Keratinocyte (primary cell): ENCODE measurements at regions not wholly inside any gene's neighbourhood (a gene's known extent, or its start where the extent isn't known, plus 50 kb on each side); places are given as distances from the start of the nearest gene placed in this dataset.

Experiments used
- DNase-seq: peaks from one replicate; pipeline ENCODE4 v3.0.0-alpha.2; 2011; ENCODE audit warnings: low read depth, missing footprints, low spot score
- FAIRE-seq: peaks from 2 replicates; lab custom pipeline; 2011; peaks lifted over from hg19 to GRCh38; lab: Jason Lieb, UNC
- H2AFZ ChIP-seq: 2 replicates; pipeline ENCODE4 v1.6.0; 2012; ENCODE audit warnings: low read length, control low read depth, inconsistent platforms; ENCODE audit not compliant: control insufficient read depth
- H3K27ac ChIP-seq: 2 replicates; pipeline ENCODE4 v1.5.1; 2011; ENCODE audit warnings: low read length; ENCODE audit not compliant: control insufficient read depth, insufficient read depth
- H3K27me3 ChIP-seq: 3 replicates; pipeline ENCODE4 v1.6.0; 2011; ENCODE audit warnings: low read length; ENCODE audit not compliant: control insufficient read depth, insufficient read depth; ENCODE audit errors: extremely low read depth
- H3K36me3 ChIP-seq, 2 experiments: 2 replicates in 1 of 2; 3 replicates in 1 of 2; pipeline ENCODE4 v1.5.1; 2011; ENCODE audit warnings: low read length in 2 of 2, mild to moderate bottlenecking in 1 of 2; ENCODE audit not compliant: control insufficient read depth in 2 of 2, insufficient read depth in 2 of 2; ENCODE audit errors: extremely low read depth in 1 of 2
- H3K4me1 ChIP-seq: 3 replicates; pipeline ENCODE4 v1.5.1; 2011; ENCODE audit warnings: low read length; ENCODE audit not compliant: control insufficient read depth, insufficient read depth; ENCODE audit errors: extremely low read depth
- H3K4me2 ChIP-seq: 3 replicates; pipeline ENCODE4 v1.6.0; 2011; ENCODE audit warnings: low read depth, low read length; ENCODE audit not compliant: control insufficient read depth, insufficient read depth; ENCODE audit errors: extremely low read depth
- H3K4me3 ChIP-seq, 3 experiments: fragments of 200-600 bp in 1 of 3; sonication (generic) in 1 of 3; 2 replicates in 2 of 3; 3 replicates in 1 of 3; pipeline ENCODE4 v1.5.1; 2011 to 2016; ENCODE audit warnings: low read length in 3 of 3, mild to moderate bottlenecking in 3 of 3, control low read depth in 2 of 3, inconsistent platforms in 1 of 3, low read depth in 1 of 3, mixed read lengths in 1 of 3, mixed run types in 1 of 3, moderate library complexity in 1 of 3; ENCODE audit not compliant: control insufficient read depth in 2 of 3, insufficient read depth in 2 of 3; ENCODE audit errors: extremely low read depth in 1 of 3
- H3K79me2 ChIP-seq: 2 replicates; pipeline ENCODE4 v1.6.0; 2012; ENCODE audit warnings: low read length; ENCODE audit not compliant: control insufficient read depth, insufficient read depth
- H3K9ac ChIP-seq: 3 replicates; pipeline ENCODE4 v1.6.0; 2011; ENCODE audit warnings: low read length; ENCODE audit not compliant: control insufficient read depth, insufficient read depth; ENCODE audit errors: extremely low read depth
- H3K9me1 ChIP-seq: 3 replicates; pipeline ENCODE4 v1.6.0; 2011; ENCODE audit warnings: low read length; ENCODE audit not compliant: control insufficient read depth, insufficient read depth; ENCODE audit errors: extremely low read depth
- H3K9me3 ChIP-seq: 2 replicates; pipeline ENCODE4 v1.5.1; 2012; ENCODE audit warnings: low read depth, low read length; ENCODE audit not compliant: control insufficient read depth
- H4K20me1 ChIP-seq: 3 replicates; pipeline ENCODE4 v1.6.0; 2011; ENCODE audit warnings: low read length; ENCODE audit not compliant: control insufficient read depth, insufficient read depth; ENCODE audit errors: extremely low read depth
- CTCF ChIP-seq, 3 experiments: IDR thresholded peaks in 1 of 3; conservative IDR thresholded peaks in 1 of 3; optimal IDR thresholded peaks in 1 of 3; 2 replicates in 2 of 3; 3 replicates in 1 of 3; pipeline versions ENCODE3 to v1.5.1; 2011; ENCODE audit warnings: low read length in 3 of 3, mild to moderate bottlenecking in 3 of 3, moderate library complexity in 2 of 3, control low read depth in 1 of 3, inconsistent platforms in 1 of 3; ENCODE audit not compliant: insufficient read depth in 2 of 3; ENCODE audit errors: extremely low read depth in 1 of 3
- EZH2 ChIP-seq: IDR thresholded peaks from one replicate; pipeline ENCODE4 v1.6.1; 2012; ENCODE audit warnings: inconsistent platforms, mild to moderate bottlenecking, low read length, moderate library complexity
- dilution Hi-C: fragments of 300-500 bp; cut with MboI; formaldehyde crosslinking; loops from one replicate; pipeline ENCODE4 v1.7.0; 2020; ENCODE audit warnings: low sequenced_read_pairs; ENCODE audit not compliant: extremely low pct_ligation_motif_present

GRCh38 chr2:236654496-236654895 lies 84.9 kb downstream of the ACKR3 start:
- Histone ChIP-seq H3K9me3 (no peaks in the 10 kb centered on the region), H3K9ac (no peak overlapping the region), H3K4me1 (no peaks in the 10 kb centered on the region), H3K9me1 (no peaks in the 10 kb centered on the region), H3K4me2 (no peak overlapping the region), H3K36me3 (no peaks in the 10 kb centered on the region), H2AFZ (no peak overlapping the region), H3K4me3 (no peak overlapping the region), H4K20me1 (no peaks in the 10 kb centered on the region), H3K27me3 (no peaks in the 10 kb centered on the region), H3K79me2 (no peaks in the 10 kb centered on the region), H3K27ac (no peak overlapping the region)
- dilution Hi-C loops = no loop called here
- FAIRE-seq = no peak
- DNase-seq = no peak
- no peak for TF ChIP-seq EZH2
- TF ChIP-seq CTCF (optimal IDR thresholded peaks at IDR 0.05 in 1 of 3, IDR thresholded peaks at IDR 0.05 in 1 of 3, conservative IDR thresholded peaks at IDR 0.05 in 1 of 3; ENCODE audit: extremely low read depth in 1 of 3, insufficient read depth in 2 of 3, low read length in 3 of 3) = no peak

- dilution Hi-C loops = no loop called here
- Histone ChIP-seq H3K79me2 (no peaks in the 10 kb centered on the region), H3K4me1 (peaks cover 10% of the 10 kb centered on the region), H3K9me1 (no peaks in the 10 kb centered on the region), H3K4me2 (no peak overlapping the region), H3K27me3 (no peaks in the 10 kb centered on the region), H3K36me3 (no peaks in the 10 kb centered on the region), H4K20me1 (no peaks in the 10 kb centered on the region), H3K4me3 (no peak overlapping the region), H3K9me3 (no peaks in the 10 kb centered on the region), H3K9ac (no peak overlapping the region), H3K27ac (no peak overlapping the region), H2AFZ (no peak overlapping the region)
- no peak for DNase-seq
- TF ChIP-seq CTCF (optimal IDR thresholded peaks at IDR 0.05 in 1 of 3, IDR thresholded peaks at IDR 0.05 in 1 of 3, conservative IDR thresholded peaks at IDR 0.05 in 1 of 3; ENCODE audit: extremely low read depth in 1 of 3, insufficient read depth in 2 of 3, low read length in 3 of 3) = no peak
- no peak for TF ChIP-seq EZH2
- no peak for FAIRE-seq
Measured at GRCh38 chr2:236656166-236656565, 86.5 kb downstream of the ACKR3 start.
